ENCODE measurements at regions not wholly inside any gene's neighbourhood (a gene's known extent, or its start where the extent isn't known, plus 50 kb on each side); places are given as distances from the start of the nearest gene placed in this dataset.

- TF ChIP-seq REST (IDR thresholded peaks at IDR 0.05; ENCODE audit: insufficient read depth in 1 of 2, low read depth in 2 of 2, low read length in 1 of 2) = no peak
- TF ChIP-seq CTCF (IDR thresholded peaks at IDR 0.05) = no peak
- TF ChIP-seq POLR2AphosphoS5 (IDR thresholded peaks at IDR 0.05; ENCODE audit: low read depth, low read length) = no peak
- TF ChIP-seq SIN3A (IDR thresholded peaks at IDR 0.05; ENCODE audit: borderline replicate concordance, insufficient read depth, low read depth, low read length) = no peak
- TF ChIP-seq TCF7L2 (IDR thresholded peaks at IDR 0.05; ENCODE audit: low read depth, low read length) = no peak
These were observed 762.5 kb downstream of the PCDH7 start for GRCh38 chr4:31482691-31483090.

All from Panc1 (cell line).